ENCODE measurements at regions not wholly inside any gene's neighbourhood (a gene's known extent, or its start where the extent isn't known, plus 50 kb on each side); places are given as distances from the start of the nearest gene placed in this dataset.
"Not testable (repeated sequence)": the region's sequence is repeated elsewhere in the genome, so short reads cannot be mapped to it uniquely, and the experiment has no call there.

- no peak for TF ChIP-seq CTCF (IDR thresholded peaks at IDR 0.05)
- ATAC-seq (ENCODE audit: low FRiP score) = no peak
- no peak for DNase-seq (ENCODE audit: low spot score)
Measured at GRCh38 chr20:17867131-17867925, 101.3 kb downstream of the SNX5 start.

- no peak for TF ChIP-seq CTCF (IDR thresholded peaks at IDR 0.05)
- DNase-seq (ENCODE audit: low spot score) (no peak), ATAC-seq (ENCODE audit: low FRiP score) (no peak)
Measured at GRCh38 chr20:17866234-17867001, 102.2 kb downstream of the SNX5 start.

- ATAC-seq (ENCODE audit: low FRiP score) (no peak), DNase-seq (ENCODE audit: low spot score) (no peak)
- TF ChIP-seq CTCF (IDR thresholded peaks at IDR 0.05) = no peak
Measured at GRCh38 chr20:17863577-17864292, 104.9 kb downstream of the SNX5 start.

- DNase-seq (ENCODE audit: low spot score) = no peak
- TF ChIP-seq CTCF (IDR thresholded peaks at IDR 0.05) = no peak
- no peak for ATAC-seq (ENCODE audit: low FRiP score)
Measured at GRCh38 chr20:17863209-17863576, 105.4 kb downstream of the SNX5 start.

GRCh38 chr20:17862171-17862570 is 106.4 kb downstream of the SNX5 start:
- DNase-seq (ENCODE audit: low spot score) (no peak), ATAC-seq (ENCODE audit: low FRiP score) (no peak)
- no peak for TF ChIP-seq CTCF (IDR thresholded peaks at IDR 0.05)

- not testable (repeated sequence) for ATAC-seq (ENCODE audit: low FRiP score); DNase-seq (ENCODE audit: low spot score)
Measured at GRCh38 chr20:17861620-17862019, 107.0 kb downstream of the SNX5 start.
